SK-N-SH treated with all-trans-retinoic acid at 6 μM for 48 hours (cell line): ENCODE measurements at regions not wholly inside any gene's neighbourhood (a gene's known extent, or its start where the extent isn't known, plus 50 kb on each side); places are given as distances from the start of the nearest gene placed in this dataset.
A peak's percentile ranks its signal among the peaks of the same experiment; 100 is the strongest.

Source experiments
- ATAC-seq: fragments of 200-7000 bp; cut with Tn5 transposase; 3 replicates; pipeline ENCODE4 v1.9.1; 2020; ENCODE audit warnings: mild to moderate bottlenecking, moderate library complexity
- BACH2 ChIP-seq: fragments of 250-450 bp; sonication (Bioruptor Pico); IDR thresholded peaks from 2 replicates; pipeline ENCODE4 v1.9.0; 2021; ENCODE audit warnings: mild to moderate bottlenecking, borderline replicate concordance
- CREB5 ChIP-seq: fragments of 250-450 bp; sonication (Bioruptor Pico); IDR thresholded peaks from 2 replicates; pipeline ENCODE4 v1.5.1; 2020; ENCODE audit warnings: low read depth, mild to moderate bottlenecking, moderate library complexity
- CSDC2 ChIP-seq: fragments of 250-450 bp; sonication (Bioruptor Pico); IDR thresholded peaks from 2 replicates; pipeline ENCODE4 v1.5.0; 2020; ENCODE audit warnings: mild to moderate bottlenecking, moderate library complexity
- CSRNP3 ChIP-seq: fragments of 250-450 bp; sonication (Bioruptor Pico); IDR thresholded peaks from 2 replicates; pipeline ENCODE4 v1.5.1; 2021; ENCODE audit warnings: mild to moderate bottlenecking, moderate library complexity
- ESRRG ChIP-seq: fragments of 250-450 bp; sonication (Bioruptor Pico); IDR thresholded peaks from 2 replicates; pipeline ENCODE4 v1.6.1; 2021; ENCODE audit warnings: mild to moderate bottlenecking
- GLIS3 ChIP-seq: fragments of 250-450 bp; sonication (Bioruptor Pico); IDR thresholded peaks from 2 replicates; pipeline ENCODE4 v1.5.0; 2020; ENCODE audit warnings: mild to moderate bottlenecking, moderate library complexity
- ISL1 ChIP-seq: fragments of 250-450 bp; sonication (Bioruptor Pico); IDR thresholded peaks from 2 replicates; pipeline ENCODE4 v2.1.2; 2022; ENCODE audit warnings: mild to moderate bottlenecking, moderate library complexity
- OSR1 ChIP-seq: fragments of 250-450 bp; sonication (Bioruptor Pico); IDR thresholded peaks from 2 replicates; pipeline ENCODE4 v1.8.0; 2022; ENCODE audit warnings: moderate library complexity, mild to moderate bottlenecking, inconsistent platforms
- PATZ1 ChIP-seq: fragments of 250-450 bp; sonication (Bioruptor Pico); IDR thresholded peaks from 2 replicates; pipeline ENCODE4 v1.8.0; 2020; ENCODE audit warnings: mild to moderate bottlenecking, moderate library complexity, borderline replicate concordance
- PPARA ChIP-seq: fragments of 250-450 bp; sonication (Bioruptor Pico); IDR thresholded peaks from 2 replicates; pipeline ENCODE4 v1.5.0; 2020; ENCODE audit warnings: mild to moderate bottlenecking, borderline replicate concordance
- RARB ChIP-seq: fragments of 250-450 bp; sonication (Bioruptor Pico); IDR thresholded peaks from 2 replicates; pipeline ENCODE4 v1.8.0; 2021; ENCODE audit warnings: mild to moderate bottlenecking, moderate library complexity
- SNAI2 ChIP-seq: fragments of 250-450 bp; sonication (Bioruptor Pico); IDR thresholded peaks from 2 replicates; pipeline ENCODE4 v1.5.0; 2020; ENCODE audit warnings: mild to moderate bottlenecking, moderate library complexity
- TCF4 ChIP-seq: fragments of 250-450 bp; sonication (Bioruptor Pico); IDR thresholded peaks from 2 replicates; pipeline ENCODE4 v1.8.0; 2021; ENCODE audit warnings: mild to moderate bottlenecking, moderate library complexity, borderline replicate concordance
- TOX ChIP-seq: fragments of 250-450 bp; sonication (Bioruptor Pico); IDR thresholded peaks from 2 replicates; pipeline ENCODE4 v1.8.0; 2021; ENCODE audit warnings: mild to moderate bottlenecking, moderate library complexity, borderline replicate concordance
- ZC3H10 ChIP-seq: fragments of 250-450 bp; sonication (Bioruptor Pico); IDR thresholded peaks from 2 replicates; pipeline ENCODE4 v1.5.1; 2021; ENCODE audit warnings: mild to moderate bottlenecking, moderate library complexity
- ZFP3 ChIP-seq: fragments of 250-450 bp; sonication (Bioruptor Pico); IDR thresholded peaks from 2 replicates; pipeline ENCODE4 v1.5.0; 2020; ENCODE audit warnings: mild to moderate bottlenecking, moderate library complexity
- ZFP30 ChIP-seq: fragments of 450-650 bp; formaldehyde crosslinking; IDR thresholded peaks from 2 replicates; pipeline ENCODE4 v1.5.0; 2022; ENCODE audit warnings: mild to moderate bottlenecking, moderate library complexity
- ZNF565 ChIP-seq: fragments of 450-650 bp; formaldehyde crosslinking; conservative IDR thresholded peaks from 2 replicates; pipeline ENCODE4 v1.5.0; 2020; ENCODE audit warnings: low read depth, mild to moderate bottlenecking, moderate library complexity
- ZNF70 ChIP-seq: fragments of 450-650 bp; formaldehyde crosslinking; IDR thresholded peaks from 2 replicates; pipeline ENCODE4 v1.5.0; 2020; ENCODE audit warnings: mild to moderate bottlenecking, moderate library complexity
- ZNF8 ChIP-seq: fragments of 450-650 bp; formaldehyde crosslinking; IDR thresholded peaks from 2 replicates; pipeline ENCODE4 v1.5.0; 2020; ENCODE audit warnings: mild to moderate bottlenecking, moderate library complexity
- TF ChIP-seq, protein P1 (sequence below): fragments of 250-450 bp; sonication (Bioruptor Pico); IDR thresholded peaks from 2 replicates; pipeline ENCODE4 v1.8.0; 2021; ENCODE audit warnings: low read depth, mild to moderate bottlenecking, moderate library complexity, borderline replicate concordance
- TF ChIP-seq, protein P2 (sequence below): fragments of 250-450 bp; sonication (Bioruptor Pico); IDR thresholded peaks from 2 replicates; pipeline ENCODE4 v1.5.0; 2020; ENCODE audit warnings: mild to moderate bottlenecking, moderate library complexity

GRCh38 chr16:86825631-86826030, 247.3 kb downstream of the FOXL1 start (continued):
- TF ChIP-seq ZC3H10 (CRISPR knock-in tag) (no peak), CSRNP3 (no peak), GLIS3 (CRISPR knock-in tag) (no peak), RARB (CRISPR knock-in tag) (no peak), TCF4 (CRISPR knock-in tag) (no peak)

GRCh38 chr16:86826941-86827340, 248.6 kb downstream of the FOXL1 start:
- ATAC-seq = no peak
- TF ChIP-seq ISL1 (CRISPR knock-in tag) (no peak), ZC3H10 (CRISPR knock-in tag) (no peak), PPARA (no peak), TCF4 (CRISPR knock-in tag) (no peak), ZNF8 (CRISPR knock-in tag) (no peak), ZNF565 (CRISPR knock-in tag) (no peak), BACH2 (CRISPR knock-in tag) (no peak), RARB (CRISPR knock-in tag) (no peak), GLIS3 (CRISPR knock-in tag) (no peak), OSR1 (CRISPR knock-in tag) (no peak), ZNF70 (CRISPR knock-in tag) (no peak), CSDC2 (no peak), CSRNP3 (no peak), ZFP3 (CRISPR knock-in tag) (no peak), CREB5 (CRISPR knock-in tag) (no peak), TOX (CRISPR knock-in tag) (no peak), ESRRG (CRISPR knock-in tag) (no peak)
- TF ChIP-seq, protein P1, sequence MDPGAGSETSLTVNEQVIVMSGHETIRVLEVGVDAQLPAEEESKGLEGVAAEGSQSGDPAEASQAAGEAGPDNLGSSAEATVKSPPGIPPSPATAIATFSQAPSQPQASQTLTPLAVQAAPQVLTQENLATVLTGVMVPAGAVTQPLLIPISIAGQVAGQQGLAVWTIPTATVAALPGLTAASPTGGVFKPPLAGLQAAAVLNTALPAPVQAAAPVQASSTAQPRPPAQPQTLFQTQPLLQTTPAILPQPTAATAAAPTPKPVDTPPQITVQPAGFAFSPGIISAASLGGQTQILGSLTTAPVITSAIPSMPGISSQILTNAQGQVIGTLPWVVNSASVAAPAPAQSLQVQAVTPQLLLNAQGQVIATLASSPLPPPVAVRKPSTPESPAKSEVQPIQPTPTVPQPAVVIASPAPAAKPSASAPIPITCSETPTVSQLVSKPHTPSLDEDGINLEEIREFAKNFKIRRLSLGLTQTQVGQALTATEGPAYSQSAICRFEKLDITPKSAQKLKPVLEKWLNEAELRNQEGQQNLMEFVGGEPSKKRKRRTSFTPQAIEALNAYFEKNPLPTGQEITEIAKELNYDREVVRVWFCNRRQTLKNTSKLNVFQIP = no peak
- TF ChIP-seq, protein P2, sequence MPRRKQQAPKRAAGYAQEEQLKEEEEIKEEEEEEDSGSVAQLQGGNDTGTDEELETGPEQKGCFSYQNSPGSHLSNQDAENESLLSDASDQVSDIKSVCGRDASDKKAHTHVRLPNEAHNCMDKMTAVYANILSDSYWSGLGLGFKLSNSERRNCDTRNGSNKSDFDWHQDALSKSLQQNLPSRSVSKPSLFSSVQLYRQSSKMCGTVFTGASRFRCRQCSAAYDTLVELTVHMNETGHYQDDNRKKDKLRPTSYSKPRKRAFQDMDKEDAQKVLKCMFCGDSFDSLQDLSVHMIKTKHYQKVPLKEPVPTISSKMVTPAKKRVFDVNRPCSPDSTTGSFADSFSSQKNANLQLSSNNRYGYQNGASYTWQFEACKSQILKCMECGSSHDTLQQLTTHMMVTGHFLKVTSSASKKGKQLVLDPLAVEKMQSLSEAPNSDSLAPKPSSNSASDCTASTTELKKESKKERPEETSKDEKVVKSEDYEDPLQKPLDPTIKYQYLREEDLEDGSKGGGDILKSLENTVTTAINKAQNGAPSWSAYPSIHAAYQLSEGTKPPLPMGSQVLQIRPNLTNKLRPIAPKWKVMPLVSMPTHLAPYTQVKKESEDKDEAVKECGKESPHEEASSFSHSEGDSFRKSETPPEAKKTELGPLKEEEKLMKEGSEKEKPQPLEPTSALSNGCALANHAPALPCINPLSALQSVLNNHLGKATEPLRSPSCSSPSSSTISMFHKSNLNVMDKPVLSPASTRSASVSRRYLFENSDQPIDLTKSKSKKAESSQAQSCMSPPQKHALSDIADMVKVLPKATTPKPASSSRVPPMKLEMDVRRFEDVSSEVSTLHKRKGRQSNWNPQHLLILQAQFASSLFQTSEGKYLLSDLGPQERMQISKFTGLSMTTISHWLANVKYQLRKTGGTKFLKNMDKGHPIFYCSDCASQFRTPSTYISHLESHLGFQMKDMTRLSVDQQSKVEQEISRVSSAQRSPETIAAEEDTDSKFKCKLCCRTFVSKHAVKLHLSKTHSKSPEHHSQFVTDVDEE = no peak
- TF ChIP-seq, all 23 proteins: peak for 0

GRCh38 chr16:86827521-86827920, 249.2 kb downstream of the FOXL1 start:
- TF ChIP-seq ZFP3 (CRISPR knock-in tag) = no peak
- TF ChIP-seq TOX (CRISPR knock-in tag) = no peak
- no peak for TF ChIP-seq ZFP30 (CRISPR knock-in tag)
- TF ChIP-seq RARB (CRISPR knock-in tag) = no peak
- no peak for TF ChIP-seq GLIS3 (CRISPR knock-in tag)
- TF ChIP-seq BACH2 (CRISPR knock-in tag) = no peak
- TF ChIP-seq ZNF8 (CRISPR knock-in tag) = no peak
- no peak for TF ChIP-seq PATZ1 (CRISPR knock-in tag)
- TF ChIP-seq ZNF565 (CRISPR knock-in tag) = no peak
- no peak for TF ChIP-seq ZC3H10 (CRISPR knock-in tag)
- TF ChIP-seq CSRNP3 = no peak
- no peak for TF ChIP-seq PPARA
- no peak for TF ChIP-seq SNAI2 (CRISPR knock-in tag)
- TF ChIP-seq OSR1 (CRISPR knock-in tag) = no peak

More at GRCh38 chr16:86827521-86827920, 249.2 kb downstream of the FOXL1 start:
- ATAC-seq = peak; percentile 27; the same call in 1 of the 3 replicates
